NCI-H2029 treated with DMSO at 0.1 percent for 48 hours (cell line): ENCODE measurements at regions not wholly inside any gene's neighbourhood (a gene's known extent, or its start where the extent isn't known, plus 50 kb on each side); places are given as distances from the start of the nearest gene placed in this dataset.
A peak's percentile ranks its signal among the peaks of the same experiment; 100 is the strongest.

ENCODE experiments used
- DNase-seq: peaks from one replicate; lab custom pipeline; 2025; lab: John Stamatoyannopoulos, UW

- DNase-seq: no peak
Measured at GRCh38 chr2:147502711-147503290, 342.0 kb upstream of the ACVR2A start.

- DNase-seq: peak; percentile 87
Measured at GRCh38 chr2:147501968-147502367, 342.9 kb upstream of the ACVR2A start.

DNA sequence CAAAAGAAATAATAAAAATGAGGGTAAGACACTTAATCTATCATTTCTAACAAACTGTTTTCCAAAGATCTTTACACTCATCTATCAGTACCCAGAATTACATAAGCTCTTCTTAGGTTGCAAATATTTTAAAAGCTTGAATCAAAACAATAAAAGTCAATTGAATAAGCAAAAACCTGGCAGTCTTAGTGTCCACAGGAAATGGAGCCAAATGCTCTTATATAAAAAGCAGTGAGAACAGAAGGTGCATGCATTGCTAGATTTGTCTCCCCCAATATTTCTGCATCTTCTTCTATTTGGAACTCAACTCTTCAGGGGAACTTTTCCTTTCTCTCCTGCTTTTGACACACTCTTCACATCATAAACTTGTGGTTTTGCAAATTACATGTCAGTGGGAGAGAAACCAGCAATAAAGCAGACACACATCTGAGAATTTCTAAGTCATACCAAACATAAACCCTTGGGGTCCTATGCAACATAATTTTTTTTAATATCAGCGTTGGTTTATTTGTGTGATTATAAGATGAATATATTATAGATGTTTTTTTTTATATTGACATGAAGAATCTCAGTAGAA lies 343.9 kb upstream of the ACVR2A start:
- no peak for DNase-seq

- no peak for DNase-seq
Measured at GRCh38 chr2:147500229-147500628, 344.6 kb upstream of the ACVR2A start.

DNA sequence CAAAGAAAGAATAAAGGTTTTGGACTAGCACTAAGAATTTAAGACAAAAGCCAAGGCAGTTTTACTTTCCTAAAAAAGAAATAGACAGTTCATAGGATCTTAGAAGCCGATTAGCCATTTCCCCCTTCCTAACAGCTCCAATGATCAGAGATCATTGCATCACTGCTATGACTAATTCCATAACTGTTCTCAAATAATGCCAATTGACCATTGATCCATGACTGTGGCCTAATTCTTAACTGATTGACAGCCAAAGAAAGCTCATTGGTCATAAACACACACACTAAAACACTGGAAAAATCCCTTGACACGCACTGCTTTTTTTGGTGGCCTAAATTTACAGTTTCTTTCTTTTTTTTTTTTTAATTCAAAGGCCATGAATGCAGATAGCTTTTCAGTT lies 345.0 kb upstream of the ACVR2A start:
- DNase-seq: no peak

- DNase-seq: no peak
Measured at GRCh38 chr2:147495734-147496133, 349.1 kb upstream of the ACVR2A start.

DNA sequence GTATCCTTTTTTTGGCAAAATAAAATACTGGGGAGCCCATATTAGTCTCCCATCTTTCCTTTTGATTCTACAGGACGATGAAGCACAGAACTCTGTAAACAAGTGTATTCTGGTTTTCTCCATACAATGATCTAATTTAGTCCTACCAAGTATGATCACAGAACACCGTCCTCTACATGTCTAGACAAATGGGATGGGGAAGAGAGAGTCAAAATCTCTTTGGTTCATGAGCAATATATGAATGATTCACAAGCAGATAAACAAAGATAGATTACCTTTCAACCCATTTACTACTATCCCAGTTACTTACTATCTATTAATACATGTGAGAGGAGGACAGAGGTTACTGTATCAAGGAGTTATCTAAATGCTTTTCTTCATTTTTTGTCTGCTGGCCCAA lies 352.4 kb upstream of the ACVR2A start:
- no peak for DNase-seq

DNA sequence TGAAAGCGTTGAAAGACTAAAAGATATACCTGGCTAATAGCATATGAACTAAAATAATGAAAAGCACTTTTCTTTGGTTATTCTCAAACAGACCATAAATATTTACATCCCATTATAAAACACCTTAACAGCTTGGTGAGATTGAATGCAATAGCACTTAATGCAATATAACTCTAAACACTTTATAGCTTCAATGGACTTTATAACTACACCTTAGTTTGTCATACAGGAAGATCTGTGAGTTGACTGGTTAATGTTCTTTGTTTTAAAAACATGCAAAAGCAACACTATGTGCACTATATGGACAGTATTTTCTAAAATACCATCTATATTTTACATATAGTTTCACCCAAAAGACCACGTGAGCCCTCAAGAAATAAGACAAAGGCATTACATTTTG lies 353.3 kb upstream of the ACVR2A start:
- DNase-seq: no peak

- no peak for DNase-seq
Measured at GRCh38 chr2:147490401-147491261, 354.2 kb upstream of the ACVR2A start.

DNA sequence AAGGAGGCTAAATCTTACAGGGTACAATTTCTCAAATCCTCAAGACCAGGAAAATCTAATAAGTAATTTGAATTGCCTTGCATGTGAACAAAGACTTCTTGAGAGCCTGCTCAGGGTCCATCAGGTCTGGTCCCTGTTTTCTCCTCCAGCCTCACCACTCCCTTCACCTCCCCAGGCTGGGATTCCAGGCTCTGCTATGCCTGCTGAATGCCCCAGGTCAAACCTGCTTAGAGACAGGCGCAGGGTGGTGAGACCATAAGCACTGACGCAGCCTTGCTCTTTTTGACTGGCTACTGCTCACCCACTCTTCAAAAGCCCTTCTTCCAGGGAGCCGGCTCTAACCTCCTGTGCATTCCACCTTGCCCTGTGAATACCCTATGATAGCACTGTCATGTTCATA lies 356.4 kb upstream of the ACVR2A start:
- DNase-seq: no peak

DNA sequence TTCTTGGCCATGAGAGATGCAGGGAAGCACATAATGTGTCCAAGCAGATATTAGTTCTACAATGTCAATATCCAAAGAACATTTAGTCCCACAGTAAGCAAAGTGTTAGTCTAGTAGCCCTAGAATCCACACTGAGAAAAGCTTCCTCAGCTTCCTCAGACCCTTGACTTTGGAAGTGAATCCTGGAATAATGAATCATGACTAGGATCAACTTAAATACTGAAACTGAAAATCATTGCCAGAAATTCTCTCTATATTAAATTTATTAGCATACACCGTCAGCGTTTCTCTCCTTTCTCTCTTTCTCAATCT lies 356.9 kb upstream of the ACVR2A start:
- DNase-seq: no peak

- DNase-seq: peak; percentile 42
Measured at GRCh38 chr2:147487286-147487977, 357.4 kb upstream of the ACVR2A start.

GRCh38 chr2:147485210-147485851 lies 359.5 kb upstream of the ACVR2A start:
- DNase-seq: no peak

- DNase-seq: no peak
Measured at GRCh38 chr2:147483911-147484310, 360.9 kb upstream of the ACVR2A start.

DNA sequence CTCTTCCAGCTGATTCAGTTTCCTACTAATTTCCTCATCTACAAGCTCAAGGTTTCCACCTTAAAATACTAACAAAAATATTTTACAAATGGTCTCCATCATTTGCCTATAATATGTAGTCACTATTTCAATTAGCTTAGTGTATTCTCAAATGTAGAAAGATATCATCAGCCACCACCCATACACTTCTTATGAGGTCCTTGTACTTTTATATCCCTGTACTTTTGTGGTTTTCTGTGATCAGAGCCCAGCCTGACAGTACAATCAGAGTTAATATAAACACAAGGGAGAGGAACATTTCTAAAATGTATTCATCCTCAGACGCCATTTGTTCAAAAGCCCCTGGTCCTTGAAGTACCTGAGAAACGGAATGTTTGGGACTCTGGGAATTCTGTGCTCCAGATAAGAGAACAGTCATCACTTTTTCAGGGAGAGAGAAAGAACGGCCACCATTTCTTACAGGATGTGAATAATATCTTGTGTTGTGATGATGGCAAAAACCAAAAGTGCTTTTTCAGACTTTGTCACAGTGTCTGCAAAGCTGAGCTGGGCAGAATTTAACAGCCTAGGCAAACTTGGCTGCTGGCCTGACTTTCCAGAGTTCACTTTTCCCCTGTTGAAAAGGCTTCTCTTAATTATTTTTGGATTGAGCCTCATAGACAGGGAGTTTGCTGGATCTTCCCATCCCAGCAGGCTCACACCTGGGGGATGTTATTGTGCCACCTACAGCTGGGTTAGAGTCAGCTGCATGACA lies 361.7 kb upstream of the ACVR2A start:
- DNase-seq: no peak

- DNase-seq: no peak
Measured at GRCh38 chr2:147482111-147482895, 362.5 kb upstream of the ACVR2A start.

DNA sequence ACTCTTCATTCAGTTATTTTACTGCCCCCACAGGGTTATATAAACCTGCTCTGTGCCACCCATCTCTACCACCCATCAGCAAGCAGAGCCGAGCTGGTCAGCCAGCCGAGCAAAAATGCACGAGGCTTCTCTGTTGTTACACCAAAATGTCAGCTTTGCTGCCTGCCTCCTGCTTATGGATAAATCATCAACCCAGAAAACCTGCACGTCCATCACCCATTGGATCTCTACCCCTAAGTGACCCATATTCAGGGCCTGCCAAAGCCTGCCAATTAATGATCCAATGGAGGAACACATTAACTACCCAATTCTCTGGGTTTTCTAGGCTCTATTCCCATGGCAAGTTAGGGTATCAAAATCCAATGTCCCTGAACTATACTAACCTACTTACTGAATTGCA lies 365.5 kb upstream of the ACVR2A start:
- DNase-seq: no peak

- DNase-seq: no peak
Measured at GRCh38 chr2:147473075-147473474, 371.8 kb upstream of the ACVR2A start.

DNA sequence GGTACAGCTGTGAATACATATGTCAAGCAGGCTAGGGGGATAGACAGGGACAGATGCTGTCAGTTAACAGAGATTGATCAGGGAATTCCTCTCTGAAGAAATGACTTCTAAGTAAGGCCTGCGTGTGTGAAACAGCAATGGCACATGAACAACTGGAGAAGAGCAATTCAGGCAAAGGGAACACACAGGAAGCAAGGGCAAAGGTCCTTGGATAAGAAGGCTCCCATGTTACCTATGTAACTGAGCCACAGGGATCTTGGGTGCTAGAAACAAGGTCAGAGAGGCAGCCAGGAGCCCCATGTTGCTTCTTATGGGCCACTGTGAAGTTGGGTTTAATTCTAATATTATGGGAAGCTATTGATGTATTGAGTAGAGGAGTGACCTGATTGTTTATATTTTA lies 373.7 kb upstream of the ACVR2A start:
- no peak for DNase-seq

GRCh38 chr2:147469471-147469870 lies 375.4 kb upstream of the ACVR2A start:
- DNase-seq: no peak

DNA sequence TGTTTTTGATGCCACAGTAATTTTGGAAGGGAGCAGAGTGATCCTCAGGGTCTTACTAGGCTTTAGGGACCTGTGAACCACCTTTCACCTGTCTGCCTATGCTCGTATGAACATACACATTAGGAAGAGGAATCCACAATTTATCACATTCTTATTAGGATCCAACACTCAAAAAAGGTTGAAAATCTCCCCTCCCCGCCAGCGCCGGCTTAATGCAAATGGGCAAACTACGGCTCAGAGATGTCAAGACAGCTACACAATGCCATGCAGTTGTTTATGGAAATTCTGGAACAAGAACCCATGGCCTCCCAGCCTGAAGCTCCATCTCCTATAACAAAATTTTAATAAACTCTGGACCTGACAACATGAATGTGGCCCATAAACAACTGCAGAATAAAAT lies 375.9 kb upstream of the ACVR2A start:
- DNase-seq: no peak
